H1 (cell line): ENCODE measurements at regions not wholly inside any gene's neighbourhood (a gene's known extent, or its start where the extent isn't known, plus 50 kb on each side); places are given as distances from the start of the nearest gene placed in this dataset.

Experiments used
- CTCF ChIA-PET: fragments of 300-600 bp; sonication (Branson Sonifier 250); formaldehyde crosslinking; loops from one replicate; lab custom pipeline; 2021; ENCODE audit not compliant: partially characterized antibody; lab: Charles Lee
- POLR2A ChIA-PET: fragments of 300-600 bp; sonication (Branson Sonifier 250); formaldehyde crosslinking; loops from one replicate; lab custom pipeline; 2021; ENCODE audit warnings: inconsistent platforms; ENCODE audit not compliant: partially characterized antibody; lab: Charles Lee
- DNase-seq, 2 experiments: peaks; one replicate each; pipeline versions ENCODE4 v3.0.0 to v3.0.0-alpha.2; 2010 to 2022; ENCODE audit warnings: low spot score in 2 of 2, low read depth in 1 of 2, mixed read lengths in 1 of 2
- FAIRE-seq: peaks from 2 replicates; lab custom pipeline; 2011; peaks lifted over from hg19 to GRCh38; lab: Jason Lieb, UNC
- H2AFZ ChIP-seq: 2 replicates; pipeline ENCODE4 v1.8.1; 2012; ENCODE audit warnings: low read length, inconsistent platforms
- H2AK5ac ChIP-seq: 2 replicates; pipeline ENCODE4 v1.6.1; 2013; ENCODE audit warnings: low read depth, low read length
- H2BK120ac ChIP-seq: replicated peaks from 2 replicates; pipeline ENCODE3; 2013; ENCODE audit warnings: low read depth, low read length, inconsistent platforms
- H2BK12ac ChIP-seq: 2 replicates; pipeline ENCODE4 v1.6.1; 2013; ENCODE audit warnings: low read depth, low read length
- H2BK15ac ChIP-seq: 2 replicates; pipeline ENCODE4 v1.6.1; 2013; ENCODE audit warnings: low read length
- H2BK20ac ChIP-seq: 2 replicates; pipeline ENCODE4 v1.6.1; 2013; ENCODE audit warnings: low read length
- H2BK5ac ChIP-seq: 2 replicates; pipeline ENCODE4 v1.6.1; 2013; ENCODE audit warnings: low read depth, low read length
- H3K14ac ChIP-seq: 2 replicates; pipeline ENCODE4 v1.6.1; 2013; ENCODE audit warnings: inconsistent platforms; ENCODE audit not compliant: insufficient read length
- H3K18ac ChIP-seq: 2 replicates; pipeline ENCODE4 v1.6.1; 2013; ENCODE audit warnings: low read length; ENCODE audit errors: extremely low read depth
- H3K23ac ChIP-seq: 2 replicates; pipeline ENCODE4 v1.6.1; 2013; ENCODE audit warnings: inconsistent platforms; ENCODE audit not compliant: insufficient read length
- H3K23me2 ChIP-seq: 2 replicates; pipeline ENCODE4 v1.6.1; 2013; ENCODE audit warnings: low read depth, low read length
- H3K27ac ChIP-seq: 2 replicates; pipeline ENCODE4 v1.6.1; 2011; ENCODE audit warnings: low read depth, low read length, inconsistent platforms
- H3K27me3 ChIP-seq, 4 experiments: replicated peaks in 1 of 4; 1 replicate in 1 of 4; 2 replicates in 3 of 4; pipeline versions ENCODE4 v1.6.1 to v1.8.1; 2011 to 2013; ENCODE audit warnings: low read length in 3 of 4, mild to moderate bottlenecking in 3 of 4, inconsistent platforms in 2 of 4, mixed read lengths in 2 of 4, moderate library complexity in 1 of 4; ENCODE audit not compliant: control insufficient read depth in 3 of 4, insufficient read depth in 3 of 4; ENCODE audit errors: extremely low read depth in 1 of 4
- H3K36me3 ChIP-seq, 4 experiments: 2 replicates each; pipeline versions ENCODE4 v1.6.1 to v1.8.1; 2011 to 2013; ENCODE audit warnings: mild to moderate bottlenecking in 4 of 4, low read length in 3 of 4, moderate library complexity in 2 of 4, control low read depth in 1 of 4, inconsistent platforms in 1 of 4; ENCODE audit not compliant: insufficient read depth in 4 of 4, control insufficient read depth in 2 of 4
- H3K4ac ChIP-seq: replicated peaks from 2 replicates; pipeline ENCODE3; 2013; ENCODE audit warnings: low read length, low read depth, mixed read lengths, inconsistent platforms; ENCODE audit not compliant: insufficient read length
- H3K4me1 ChIP-seq, 4 experiments: replicated peaks in 1 of 4; 1 replicate in 1 of 4; 2 replicates in 3 of 4; pipeline versions ENCODE4 v1.6.1 to v1.8.1; 2011 to 2013; ENCODE audit warnings: low read length in 3 of 4, inconsistent platforms in 2 of 4, mixed read lengths in 1 of 4; ENCODE audit not compliant: insufficient read depth in 4 of 4, control insufficient read depth in 3 of 4
- H3K4me2 ChIP-seq, 2 experiments: 2 replicates each; pipeline versions ENCODE4 v1.6.1 to v1.8.1; 2011 to 2013; ENCODE audit warnings: low read depth in 2 of 2, low read length in 2 of 2, control low read depth in 1 of 2, inconsistent platforms in 1 of 2, mild to moderate bottlenecking in 1 of 2; ENCODE audit not compliant: insufficient read depth in 1 of 2
- H3K4me3 ChIP-seq, 4 experiments: fragments of 200-600, 300-600 bp in 1 of 4; sonication (generic), shearing (Covaris generic), sonication (Bioruptor Twin) in 1 of 4; 2 replicates each; pipeline versions ENCODE4 v1.5.1 to v1.8.1; 2011 to 2016; ENCODE audit warnings: low read length in 4 of 4, low read depth in 3 of 4, control low read depth in 2 of 4, inconsistent platforms in 2 of 4, mild to moderate bottlenecking in 2 of 4, mixed read lengths in 1 of 4, moderate library complexity in 1 of 4; ENCODE audit not compliant: insufficient read depth in 2 of 4; ENCODE audit errors: extremely low read depth in 1 of 4
- H3K56ac ChIP-seq: replicated peaks from 2 replicates; pipeline ENCODE3; 2013; ENCODE audit warnings: low read depth, mild to moderate bottlenecking, mixed read lengths, low read length, inconsistent platforms; ENCODE audit not compliant: insufficient read length
- H3K79me1 ChIP-seq: 2 replicates; pipeline ENCODE4 v1.6.1; 2013; ENCODE audit warnings: low read depth, low read length, control low read depth
- H3K79me2 ChIP-seq, 2 experiments: 2 replicates each; pipeline versions ENCODE4 v1.6.1 to v1.8.1; 2012 to 2013; ENCODE audit warnings: low read length in 2 of 2, mild to moderate bottlenecking in 2 of 2, inconsistent platforms in 1 of 2; ENCODE audit not compliant: insufficient read depth in 2 of 2, control insufficient read depth in 1 of 2
- H3K9ac ChIP-seq, 4 experiments: replicated peaks in 1 of 4; 1 replicate in 1 of 4; 2 replicates in 3 of 4; pipeline versions ENCODE4 v1.6.1 to v1.8.1; 2011 to 2013; ENCODE audit warnings: low read depth in 3 of 4, low read length in 3 of 4, control low read depth in 2 of 4, mild to moderate bottlenecking in 2 of 4, moderate library complexity in 2 of 4, inconsistent platforms in 1 of 4; ENCODE audit errors: extremely low read depth in 1 of 4
- H3K9me3 ChIP-seq, 2 experiments: 2 replicates each; pipeline versions ENCODE4 v1.6.1 to v1.8.1; 2012 to 2013; ENCODE audit warnings: mild to moderate bottlenecking in 2 of 2, moderate library complexity in 2 of 2, control low read depth in 1 of 2, inconsistent platforms in 1 of 2, low read depth in 1 of 2, low read length in 1 of 2, mixed read lengths in 1 of 2; ENCODE audit not compliant: insufficient read depth in 2 of 2
- H4K20me1 ChIP-seq, 2 experiments: replicated peaks in 1 of 2; 2 replicates each; pipeline versions ENCODE3 to v1.8.1; 2011 to 2013; ENCODE audit warnings: inconsistent platforms in 2 of 2, low read length in 2 of 2, mild to moderate bottlenecking in 1 of 2; ENCODE audit not compliant: insufficient read depth in 2 of 2, control insufficient read depth in 1 of 2
- H4K5ac ChIP-seq: 2 replicates; pipeline ENCODE4 v1.6.1; 2013; ENCODE audit warnings: low read length, low read depth, mixed read lengths, inconsistent platforms; ENCODE audit not compliant: insufficient read length
- H4K8ac ChIP-seq: 2 replicates; pipeline ENCODE4 v1.8.0; 2013; ENCODE audit warnings: mild to moderate bottlenecking, moderate library complexity, low read length, inconsistent platforms; ENCODE audit not compliant: insufficient read depth; ENCODE audit errors: extremely low read depth
- H4K91ac ChIP-seq: replicated peaks from 2 replicates; pipeline ENCODE3; 2013; ENCODE audit warnings: low read length, mixed read lengths, inconsistent platforms; ENCODE audit not compliant: insufficient read length
- BACH1 ChIP-seq: IDR thresholded peaks from 2 replicates; pipeline ENCODE4 v1.6.1; 2012; ENCODE audit warnings: low read length, improper control_type of control experiment
- CEBPB ChIP-seq: IDR thresholded peaks from 2 replicates; pipeline ENCODE4 v1.6.1; 2012; ENCODE audit warnings: low read depth, low read length
- CREB1 ChIP-seq: IDR thresholded peaks from 2 replicates; pipeline ENCODE4 v1.6.1; 2012; ENCODE audit warnings: inconsistent platforms
- EP300 ChIP-seq, 2 experiments: IDR thresholded peaks; 1 replicate in 1 of 2; 2 replicates in 1 of 2; pipeline ENCODE4 v1.6.1; 2011 to 2012; ENCODE audit warnings: low read depth in 2 of 2, low read length in 2 of 2, mild to moderate bottlenecking in 2 of 2, borderline replicate concordance in 1 of 2, inconsistent platforms in 1 of 2, moderate library complexity in 1 of 2
- EZH2 ChIP-seq: fragments of 200-600 bp; sonication (generic); IDR thresholded peaks from 2 replicates; pipeline ENCODE4 v1.7.1; 2012; ENCODE audit warnings: low read depth, mild to moderate bottlenecking, moderate library complexity, low read length, inconsistent platforms; ENCODE audit not compliant: severe bottlenecking
- NANOG ChIP-seq: IDR thresholded peaks from 2 replicates; pipeline ENCODE4 v1.6.1; 2011; ENCODE audit warnings: low read length, low read depth, mild to moderate bottlenecking, inconsistent platforms; ENCODE audit not compliant: insufficient read depth, poor library complexity, severe bottlenecking
- NRF1 ChIP-seq: IDR thresholded peaks from 2 replicates; pipeline ENCODE4 v1.6.1; 2011; ENCODE audit warnings: mild to moderate bottlenecking, low read depth, low read length, improper control_type of control experiment
- PHF8 ChIP-seq: fragments of 200-600 bp; sonication (generic); conservative IDR thresholded peaks from 2 replicates; pipeline ENCODE4 v1.7.1; 2012; ENCODE audit warnings: low read depth, mild to moderate bottlenecking, inconsistent platforms, low read length, moderate library complexity
- SIX5 ChIP-seq: IDR thresholded peaks from 2 replicates; pipeline ENCODE4 v1.6.1; 2011; ENCODE audit warnings: mild to moderate bottlenecking, low read depth, low read length
- SP2 ChIP-seq: IDR thresholded peaks from 2 replicates; pipeline ENCODE4 v1.6.1; 2012; ENCODE audit warnings: mild to moderate bottlenecking, low read length, inconsistent platforms
- WGBS, 2 experiments: shearing (Covaris generic) in 1 of 2; methylation state at CpG; one replicate each; pipeline versions ENCODE4 v1.1.6 to v1.1.7; 2013 to 2015; ENCODE audit warnings: low lambda C conversion rate in 2 of 2, mixed read lengths in 2 of 2, inconsistent platforms in 1 of 2, low coverage in 1 of 2, missing lambda C conversion rate in 1 of 2; ENCODE audit not compliant: insufficient replicate concordance in 2 of 2, insufficient coverage in 1 of 2, insufficient read length in 1 of 2; ENCODE audit errors: extremely low coverage in 1 of 2, missing lambda C conversion rate in 1 of 2; 5-methylcytosine and 5-hydroxymethylcytosine counted together
- TF ChIP-seq, protein P1 (sequence below): IDR thresholded peaks from 2 replicates; pipeline ENCODE4 v1.6.1; 2012; ENCODE audit warnings: inconsistent platforms
- TF ChIP-seq, protein P2 (sequence below): IDR thresholded peaks from 2 replicates; pipeline ENCODE4 v1.6.1; 2012; ENCODE audit warnings: low read length, inconsistent platforms

DNA sequence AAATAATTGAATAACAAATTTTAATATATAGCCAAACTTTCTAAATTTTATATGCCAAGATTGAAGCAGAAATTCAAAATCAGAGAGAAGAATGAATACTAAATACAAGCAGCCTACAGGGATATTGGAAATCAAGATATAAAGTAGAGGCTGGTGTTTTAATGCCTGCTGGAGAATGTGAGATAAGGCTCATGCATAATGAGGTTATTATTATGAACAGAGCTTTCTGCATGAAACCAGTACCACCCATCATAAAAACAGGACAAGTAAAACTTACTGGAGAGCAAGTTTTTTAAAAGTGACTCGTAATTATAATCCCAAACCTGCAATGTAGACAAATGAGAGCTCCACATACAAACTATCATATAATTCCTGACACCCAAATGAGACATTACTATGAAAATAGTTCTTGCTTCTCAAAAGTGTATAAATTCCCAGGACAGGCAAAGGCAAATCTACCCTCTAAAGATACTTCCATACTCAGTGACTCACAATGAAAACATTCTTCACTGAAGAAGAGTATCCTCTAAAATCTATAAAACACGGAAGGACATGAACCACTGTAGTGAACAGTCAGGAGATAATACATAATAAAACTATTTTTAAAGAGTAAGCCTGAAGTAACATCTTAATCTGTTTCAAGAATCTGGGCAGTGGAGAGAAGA lies 532.0 kb upstream of the GRAMD2B start:
- no peak overlapping the region for H2BK120ac ChIP-seq
- 82% methylated on average over 2 of the region's 2 CpGs; no CpG with 5 or more reads in 1 of the 2 experiments for WGBS, 2 experiments
- DNase-seq: no peak
- no peaks in the 10 kb centered on the region for H3K23me2 ChIP-seq
- no peaks in the 10 kb centered on the region for H4K20me1 ChIP-seq
- POLR2A ChIA-PET: no interaction called here
- no peak overlapping the region for H3K9ac ChIP-seq
- H2AK5ac ChIP-seq: no peak overlapping the region
- H3K36me3 ChIP-seq: no peaks in the 10 kb centered on the region
- no peaks in the 10 kb centered on the region for H3K4me1 ChIP-seq
- H3K27ac ChIP-seq: no peak overlapping the region
- H4K91ac ChIP-seq: no peak overlapping the region
- no peak overlapping the region for H3K14ac ChIP-seq
- H2BK20ac ChIP-seq: no peak overlapping the region
- no peaks in the 10 kb centered on the region for H3K79me2 ChIP-seq
- H3K4ac ChIP-seq: no peak overlapping the region
- no peak overlapping the region for H3K23ac ChIP-seq
- no peak overlapping the region for H2BK5ac ChIP-seq
- no peaks in the 10 kb centered on the region for H3K79me1 ChIP-seq
- no peak overlapping the region for H2BK12ac ChIP-seq
- no peak overlapping the region for H3K18ac ChIP-seq
- H3K56ac ChIP-seq: no peak overlapping the region
- no peak overlapping the region for H2AFZ ChIP-seq
- no peaks in the 10 kb centered on the region for H3K9me3 ChIP-seq
- no peak overlapping the region for H3K4me2 ChIP-seq
- H4K8ac ChIP-seq: no peak overlapping the region
- CTCF ChIA-PET: no interaction called here
- no peak overlapping the region for H4K5ac ChIP-seq
- H3K27me3 ChIP-seq: no peaks in the 10 kb centered on the region
- no peak overlapping the region for H3K4me3 ChIP-seq
- FAIRE-seq: no peak
- no peak overlapping the region for H2BK15ac ChIP-seq
- TF ChIP-seq, protein P1, sequence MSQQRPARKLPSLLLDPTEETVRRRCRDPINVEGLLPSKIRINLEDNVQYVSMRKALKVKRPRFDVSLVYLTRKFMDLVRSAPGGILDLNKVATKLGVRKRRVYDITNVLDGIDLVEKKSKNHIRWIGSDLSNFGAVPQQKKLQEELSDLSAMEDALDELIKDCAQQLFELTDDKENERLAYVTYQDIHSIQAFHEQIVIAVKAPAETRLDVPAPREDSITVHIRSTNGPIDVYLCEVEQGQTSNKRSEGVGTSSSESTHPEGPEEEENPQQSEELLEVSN: no peak
- TF ChIP-seq BACH1: no peak
- TF ChIP-seq CREB1: no peak
- TF ChIP-seq SP2: no peak
- no peak for TF ChIP-seq NANOG
- TF ChIP-seq EP300 (IDR thresholded peaks at IDR 0.05; ENCODE audit: borderline replicate concordance in 1 of 2, low read depth in 2 of 2, low read length in 2 of 2): no peak
- TF ChIP-seq EZH2: no peak
- no peak for TF ChIP-seq NRF1
- TF ChIP-seq CEBPB: no peak
- TF ChIP-seq PHF8: no peak
- no peak for TF ChIP-seq SIX5
- TF ChIP-seq, protein P2, sequence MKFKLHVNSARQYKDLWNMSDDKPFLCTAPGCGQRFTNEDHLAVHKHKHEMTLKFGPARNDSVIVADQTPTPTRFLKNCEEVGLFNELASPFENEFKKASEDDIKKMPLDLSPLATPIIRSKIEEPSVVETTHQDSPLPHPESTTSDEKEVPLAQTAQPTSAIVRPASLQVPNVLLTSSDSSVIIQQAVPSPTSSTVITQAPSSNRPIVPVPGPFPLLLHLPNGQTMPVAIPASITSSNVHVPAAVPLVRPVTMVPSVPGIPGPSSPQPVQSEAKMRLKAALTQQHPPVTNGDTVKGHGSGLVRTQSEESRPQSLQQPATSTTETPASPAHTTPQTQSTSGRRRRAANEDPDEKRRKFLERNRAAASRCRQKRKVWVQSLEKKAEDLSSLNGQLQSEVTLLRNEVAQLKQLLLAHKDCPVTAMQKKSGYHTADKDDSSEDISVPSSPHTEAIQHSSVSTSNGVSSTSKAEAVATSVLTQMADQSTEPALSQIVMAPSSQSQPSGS: no peak
